Lower leg skin (tissue), 4 donors: ENCODE measurements at regions not wholly inside any gene's neighbourhood (a gene's known extent, or its start where the extent isn't known, plus 50 kb on each side); places are given as distances from the start of the nearest gene placed in this dataset.

Source experiments
- DNase-seq, 2 donors: peaks; one replicate each; pipeline ENCODE4 v3.0.0-alpha.2; 2019; ENCODE audit warnings: low spot score in 2 of 2
- H3K4me3 ChIP-seq: fragments of 200-600 bp; sonication (generic); 2 replicates; pipeline ENCODE4 v1.5.1; 2017; ENCODE audit warnings: mild to moderate bottlenecking, low read depth; ENCODE audit not compliant: poor library complexity, severe bottlenecking
- POLR2A ChIP-seq, 2 donors: fragments of 450-650 bp; IDR thresholded peaks; one replicate each; pipeline ENCODE4 v1.6.1; 2016 to 2017; ENCODE audit warnings: antibody characterized with exemption in 2 of 2, mild to moderate bottlenecking in 1 of 2, moderate library complexity in 1 of 2
- WGBS, 2 donors: methylation state at CpG; one replicate each; pipeline ENCODE4 v1.1.5; 2018; 5-methylcytosine and 5-hydroxymethylcytosine counted together
- intact Hi-C: fragments of 100-400 bp; cut with DNase I; formaldehyde crosslinking; loops from one replicate; pipeline ENCODE4 v1.15.0; 2023; ENCODE audit warnings: low total_unique reads
- TF ChIP-seq, protein P1 (sequence below), 3 donors: fragments of 450-650 bp; IDR thresholded peaks; one replicate each; pipeline ENCODE4 v1.5.1; 2016; ENCODE audit warnings: antibody characterized with exemption in 3 of 3, mild to moderate bottlenecking in 3 of 3, moderate library complexity in 2 of 3

DNA sequence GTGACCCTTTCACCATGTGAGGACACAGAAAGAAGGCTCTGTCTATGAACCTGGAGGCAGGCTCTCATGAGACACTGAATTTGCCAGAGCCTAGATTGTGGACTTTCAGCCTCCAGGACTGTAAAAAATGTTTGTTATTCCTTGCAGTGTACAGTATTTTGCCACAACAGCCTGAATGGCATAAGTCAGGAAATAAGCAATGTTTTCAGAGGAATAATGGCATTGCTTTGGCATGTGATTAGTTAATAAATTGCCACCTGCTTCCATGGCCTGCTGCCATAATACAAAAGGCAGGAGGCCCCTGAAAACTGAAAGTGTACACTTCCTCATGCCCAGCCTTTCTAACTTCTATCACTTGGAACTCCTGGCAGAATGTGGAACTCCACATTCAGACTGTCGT, 408.1 kb downstream of the GADD45G start:
- intact Hi-C loops, result no loop called here
- no peak for TF ChIP-seq POLR2A (IDR thresholded peaks at IDR 0.05)
- TF ChIP-seq, protein P1, sequence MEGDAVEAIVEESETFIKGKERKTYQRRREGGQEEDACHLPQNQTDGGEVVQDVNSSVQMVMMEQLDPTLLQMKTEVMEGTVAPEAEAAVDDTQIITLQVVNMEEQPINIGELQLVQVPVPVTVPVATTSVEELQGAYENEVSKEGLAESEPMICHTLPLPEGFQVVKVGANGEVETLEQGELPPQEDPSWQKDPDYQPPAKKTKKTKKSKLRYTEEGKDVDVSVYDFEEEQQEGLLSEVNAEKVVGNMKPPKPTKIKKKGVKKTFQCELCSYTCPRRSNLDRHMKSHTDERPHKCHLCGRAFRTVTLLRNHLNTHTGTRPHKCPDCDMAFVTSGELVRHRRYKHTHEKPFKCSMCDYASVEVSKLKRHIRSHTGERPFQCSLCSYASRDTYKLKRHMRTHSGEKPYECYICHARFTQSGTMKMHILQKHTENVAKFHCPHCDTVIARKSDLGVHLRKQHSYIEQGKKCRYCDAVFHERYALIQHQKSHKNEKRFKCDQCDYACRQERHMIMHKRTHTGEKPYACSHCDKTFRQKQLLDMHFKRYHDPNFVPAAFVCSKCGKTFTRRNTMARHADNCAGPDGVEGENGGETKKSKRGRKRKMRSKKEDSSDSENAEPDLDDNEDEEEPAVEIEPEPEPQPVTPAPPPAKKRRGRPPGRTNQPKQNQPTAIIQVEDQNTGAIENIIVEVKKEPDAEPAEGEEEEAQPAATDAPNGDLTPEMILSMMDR (IDR thresholded peaks at IDR 0.05), result no peak
- no peak for DNase-seq
- 53 to 73% methylated on average over 1 of the region's 1 CpG for WGBS, 2 donors
- no peak overlapping the region for H3K4me3 ChIP-seq

DNA sequence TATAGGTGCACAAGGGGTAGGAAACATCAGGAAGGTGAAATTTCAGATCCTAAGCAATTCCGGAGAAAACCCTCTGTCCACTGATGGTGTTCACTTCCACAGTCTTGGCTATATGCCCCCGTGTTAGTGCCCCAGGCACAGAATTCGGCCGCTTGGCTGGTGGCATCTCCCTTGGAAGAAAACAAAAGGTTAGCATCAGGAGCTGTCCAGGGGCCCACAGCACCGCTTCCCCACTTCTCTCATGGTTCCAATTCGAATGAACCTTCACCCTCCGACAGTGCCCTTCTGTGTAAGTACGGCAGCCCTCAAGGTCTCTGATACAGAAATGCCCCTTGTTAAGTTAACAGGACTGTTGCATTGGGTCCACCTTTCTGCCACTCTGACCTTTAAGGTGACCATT, 409.0 kb downstream of the GADD45G start:
- intact Hi-C loops, result no loop called here
- DNase-seq, result no peak
- no peak for TF ChIP-seq POLR2A (IDR thresholded peaks at IDR 0.05)
- TF ChIP-seq, protein P1 (IDR thresholded peaks at IDR 0.05), result no peak
- no peak overlapping the region for H3K4me3 ChIP-seq
- 88 to 91% methylated on average over 8 of the region's 8 CpGs for WGBS, 2 donors

DNA sequence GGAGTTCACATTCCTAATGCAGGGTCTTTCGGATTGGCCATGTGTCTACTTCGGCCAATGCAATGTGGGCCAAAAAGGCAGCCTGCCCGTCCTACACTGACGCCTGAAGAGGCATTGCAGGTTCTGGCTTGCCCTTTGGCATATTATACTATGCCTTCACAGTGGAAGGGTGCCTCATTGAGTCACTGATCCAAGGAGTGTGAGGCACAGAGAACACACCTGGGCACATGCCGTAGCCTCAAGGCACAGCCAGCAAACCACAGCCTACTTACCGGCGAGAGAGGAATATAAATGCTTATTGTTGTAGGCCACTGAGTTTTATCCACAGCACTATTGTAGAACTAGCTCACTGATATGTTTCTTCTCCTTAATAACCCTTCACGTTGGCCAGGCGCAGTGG, 409.6 kb downstream of the GADD45G start:
- H3K4me3 ChIP-seq, result no peak overlapping the region
- 49 to 68% methylated on average over 9 of the region's 9 CpGs for WGBS, 2 donors
- DNase-seq, result peak in 1 of 2 donors; percentile 74
- intact Hi-C loops, result no loop called here
- no peak for TF ChIP-seq POLR2A (IDR thresholded peaks at IDR 0.05)
- TF ChIP-seq, protein P1 (IDR thresholded peaks at IDR 0.05), result no peak

DNA sequence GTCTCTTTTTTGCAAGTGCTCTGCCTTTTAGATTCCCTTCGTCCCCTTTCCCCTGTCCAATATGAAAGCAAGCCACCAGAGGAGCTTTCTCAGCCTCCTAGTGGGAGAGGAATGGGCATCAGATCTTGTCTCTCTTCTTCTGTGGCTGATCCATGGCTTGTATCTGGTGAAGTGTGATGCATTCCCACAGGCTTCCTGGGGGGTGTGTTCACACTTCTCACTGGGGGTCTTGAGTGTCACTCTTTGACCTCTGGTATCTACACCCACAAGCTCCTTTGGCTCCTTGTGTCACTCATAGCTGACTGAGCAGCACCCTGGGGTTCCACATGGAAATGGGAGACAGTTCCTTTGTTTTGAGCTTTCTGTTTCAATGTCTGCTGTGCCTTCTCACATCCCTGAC, 411.5 kb downstream of the GADD45G start:
- no peak overlapping the region for H3K4me3 ChIP-seq
- no peak for DNase-seq
- intact Hi-C loops, result no loop called here
- WGBS, 2 donors, result 78 to 90% methylated on average over 1 of the region's 1 CpG
- TF ChIP-seq, protein P1 (IDR thresholded peaks at IDR 0.05), result no peak
- TF ChIP-seq POLR2A (IDR thresholded peaks at IDR 0.05), result no peak

DNA sequence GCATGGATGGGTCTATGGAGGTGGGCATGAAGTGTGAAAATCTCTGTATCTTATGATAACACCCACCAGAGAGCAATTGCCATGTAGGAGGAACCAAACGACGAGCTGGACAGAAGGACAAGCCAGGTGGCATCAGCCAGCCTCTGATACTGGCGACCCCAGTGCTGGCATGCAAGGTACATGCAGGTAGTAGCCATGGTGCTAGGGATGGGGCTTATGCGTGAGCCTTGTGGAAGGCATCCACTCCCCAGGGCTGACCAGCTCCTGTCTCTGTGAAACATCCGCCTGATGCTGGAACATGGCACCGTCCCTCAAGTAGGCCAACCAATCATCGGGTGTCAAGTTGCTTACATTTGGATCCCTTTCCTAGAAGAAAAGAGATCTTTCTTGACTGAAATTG, 412.9 kb downstream of the GADD45G start:
- TF ChIP-seq POLR2A (IDR thresholded peaks at IDR 0.05), result no peak
- TF ChIP-seq, protein P1 (IDR thresholded peaks at IDR 0.05), result no peak
- no peak overlapping the region for H3K4me3 ChIP-seq
- intact Hi-C loops, result no loop called here
- no peak for DNase-seq
- 80 to 95% methylated on average over 7 of the region's 7 CpGs for WGBS, 2 donors

DNA sequence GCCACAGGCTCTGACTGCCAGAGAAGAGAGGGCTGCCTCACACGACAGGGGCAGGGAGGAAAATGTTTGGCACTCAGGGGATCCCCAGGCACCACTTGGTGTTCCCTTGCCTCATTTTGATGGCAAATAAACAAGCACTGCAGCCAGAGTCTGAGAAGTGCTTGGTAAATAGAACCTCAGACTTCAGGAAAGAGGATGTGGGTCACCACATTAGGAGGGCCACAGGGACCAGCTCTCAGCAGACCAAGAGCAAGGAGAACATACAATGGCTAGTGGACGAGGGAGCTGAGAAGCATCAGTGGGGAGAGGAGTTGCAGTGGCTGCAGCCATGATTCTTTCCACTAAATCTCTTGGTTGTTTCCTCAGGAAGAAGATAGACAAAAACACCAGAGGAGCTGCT, 413.9 kb downstream of the GADD45G start:
- WGBS, 2 donors, result 65 to 83% methylated on average over 2 of the region's 2 CpGs
- DNase-seq, result no peak
- no peak overlapping the region for H3K4me3 ChIP-seq
- intact Hi-C loops, result no loop called here
- TF ChIP-seq, protein P1 (IDR thresholded peaks at IDR 0.05), result no peak
- TF ChIP-seq POLR2A (IDR thresholded peaks at IDR 0.05), result no peak
